Activated naive CD8-positive, alpha-beta T cell treated with anti-CD3 and anti-CD28 coated beads, Interleukin-2, amount 10 ng/mL, durations not matched to agents 7 days and 5 days (primary cell): ENCODE measurements at regions not wholly inside any gene's neighbourhood (a gene's known extent, or its start where the extent isn't known, plus 50 kb on each side); places are given as distances from the start of the nearest gene placed in this dataset.

Experiments
- ATAC-seq: fragments of 150-1000 bp; cut with Tn5 transposase; one replicate; pipeline ENCODE4 v1.10.0; 2021; ENCODE audit warnings: low read depth, moderate library complexity
- POLR2A ChIA-PET: fragments of 350-600 bp; sonication (Branson Sonifier 250); formaldehyde crosslinking; loops from one replicate; lab custom pipeline; 2021; ENCODE audit warnings: antibody characterized with exemption; lab: Charles Lee
- DNase-seq: peaks from one replicate; pipeline ENCODE4 v3.0.0; 2021
- H3K27ac Mint-ChIP-seq: one replicate; pipeline ENCODE4 v1.8.0; 2022; ENCODE audit warnings: mild to moderate bottlenecking, mixed read lengths
- H3K27me3 Mint-ChIP-seq: one replicate; pipeline ENCODE4 v1.8.0; 2022; ENCODE audit warnings: mild to moderate bottlenecking, moderate library complexity, mixed read lengths
- H3K36me3 Mint-ChIP-seq: one replicate; pipeline ENCODE4 v1.8.0; 2021; ENCODE audit warnings: mild to moderate bottlenecking, mixed read lengths
- H3K4me1 Mint-ChIP-seq: one replicate; pipeline ENCODE4 v1.8.0; 2021; ENCODE audit warnings: mixed read lengths
- H3K4me3 Mint-ChIP-seq: one replicate; pipeline ENCODE4 v1.8.0; 2022; ENCODE audit warnings: mild to moderate bottlenecking, moderate library complexity, mixed read lengths
- H3K9me3 Mint-ChIP-seq: one replicate; pipeline ENCODE4 v1.8.0; 2021; ENCODE audit warnings: mixed read lengths

DNA sequence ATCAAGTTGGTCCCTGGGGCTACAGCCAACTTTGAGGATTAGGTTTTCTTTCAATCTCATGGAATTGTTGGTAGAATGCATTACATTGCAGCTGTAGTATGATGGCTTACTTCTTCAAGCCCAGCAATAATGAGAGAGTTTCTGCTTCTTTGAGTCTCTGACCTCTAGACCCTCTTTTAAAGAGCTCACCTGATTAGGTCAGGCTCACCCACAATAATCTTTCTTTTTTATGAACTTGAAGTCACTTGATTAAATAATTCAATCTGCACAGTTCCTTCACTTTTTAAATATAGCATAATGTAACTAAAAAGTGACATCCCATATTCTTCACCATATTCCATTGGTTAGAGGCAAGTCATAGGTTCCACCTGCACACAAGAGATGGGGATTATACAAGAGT lies 547.5 kb upstream of the CT83 start:
- no peaks in the 10 kb centered on the region for H3K4me1 Mint-ChIP-seq
- H3K4me3 Mint-ChIP-seq = no peak overlapping the region
- no peak overlapping the region for H3K27ac Mint-ChIP-seq
- H3K9me3 Mint-ChIP-seq = no peaks in the 10 kb centered on the region
- H3K36me3 Mint-ChIP-seq = no peaks in the 10 kb centered on the region
- POLR2A ChIA-PET = no interaction called here
- no peaks in the 10 kb centered on the region for H3K27me3 Mint-ChIP-seq
- DNase-seq = no peak
- ATAC-seq = no peak

DNA sequence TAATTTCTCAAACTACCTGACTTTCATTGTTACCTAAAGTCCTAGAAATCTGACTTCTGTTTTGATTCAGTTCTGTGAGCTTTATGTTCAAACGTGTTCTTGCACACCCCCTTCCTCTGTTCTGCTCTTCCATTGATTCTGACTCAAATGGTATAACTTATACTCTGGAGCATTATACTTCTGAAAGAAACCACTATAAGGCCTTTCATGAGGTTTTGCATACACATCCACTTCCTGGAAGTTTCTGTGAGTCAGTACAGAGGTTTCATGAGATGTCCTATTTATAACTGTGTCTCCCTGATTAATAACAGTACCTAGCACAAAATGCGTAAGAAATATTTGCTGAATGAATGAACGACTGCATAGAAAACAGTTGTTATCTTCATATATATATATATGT lies 540.2 kb upstream of the CT83 start:
- DNase-seq (no peak), ATAC-seq (no peak)
- no peaks in the 10 kb centered on the region for H3K27me3 Mint-ChIP-seq
- H3K9me3 Mint-ChIP-seq = peaks cover 2% of the 10 kb centered on the region
- no peak overlapping the region for H3K4me3 Mint-ChIP-seq
- POLR2A ChIA-PET = no interaction called here
- no peaks in the 10 kb centered on the region for H3K36me3 Mint-ChIP-seq
- H3K27ac Mint-ChIP-seq = no peak overlapping the region
- H3K4me1 Mint-ChIP-seq = peaks cover 2% of the 10 kb centered on the region

DNA sequence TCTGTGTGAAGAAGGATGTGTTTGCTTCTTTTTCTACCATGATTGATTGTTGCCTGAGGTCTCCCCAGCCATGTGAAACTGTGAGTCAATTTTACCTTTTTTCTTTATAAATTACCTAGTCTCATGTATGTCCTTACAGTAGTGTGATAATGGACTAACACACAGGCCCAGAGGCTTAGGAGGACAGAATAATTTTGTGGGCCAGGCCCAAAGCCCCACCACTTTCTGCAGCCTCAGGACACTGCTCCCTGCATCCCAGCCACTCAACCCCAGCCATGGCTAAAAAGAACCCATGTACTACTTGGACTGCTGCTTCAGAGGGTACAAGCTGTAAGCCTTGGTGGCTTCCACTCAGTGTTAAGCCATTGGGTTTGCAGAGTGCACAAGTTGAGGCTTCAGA lies 512.7 kb upstream of the CT83 start:
- DNase-seq (no peak), ATAC-seq (no peak)
- POLR2A ChIA-PET = no interaction called here
- no peaks in the 10 kb centered on the region for H3K27me3 Mint-ChIP-seq
- H3K36me3 Mint-ChIP-seq = no peaks in the 10 kb centered on the region
- H3K4me1 Mint-ChIP-seq = no peaks in the 10 kb centered on the region
- H3K9me3 Mint-ChIP-seq = no peaks in the 10 kb centered on the region
- H3K27ac Mint-ChIP-seq = no peak overlapping the region
- no peak overlapping the region for H3K4me3 Mint-ChIP-seq

DNA sequence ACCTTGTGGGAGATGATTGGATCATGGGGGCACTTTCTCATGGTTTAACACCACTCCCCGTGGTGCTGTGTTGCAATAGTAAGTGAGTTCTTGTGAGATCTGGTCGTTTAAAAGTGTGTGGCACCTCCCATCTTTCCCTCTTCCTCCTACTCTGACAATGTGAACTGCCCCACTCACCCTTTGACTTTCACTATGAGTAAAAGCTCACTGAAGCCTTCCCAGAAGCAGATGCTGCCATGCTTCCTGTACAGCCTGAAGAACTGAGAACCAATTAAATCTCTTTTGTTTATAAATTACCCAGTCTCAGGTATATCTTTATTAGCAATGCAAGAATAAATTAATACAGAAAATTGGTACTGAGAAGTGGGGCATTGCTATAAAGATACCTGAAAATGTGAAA lies 509.6 kb upstream of the CT83 start:
- H3K27ac Mint-ChIP-seq = no peak overlapping the region
- H3K9me3 Mint-ChIP-seq = no peaks in the 10 kb centered on the region
- no peaks in the 10 kb centered on the region for H3K36me3 Mint-ChIP-seq
- no peak overlapping the region for H3K4me3 Mint-ChIP-seq
- ATAC-seq (no peak), DNase-seq (no peak)
- no peaks in the 10 kb centered on the region for H3K4me1 Mint-ChIP-seq
- no peaks in the 10 kb centered on the region for H3K27me3 Mint-ChIP-seq
- POLR2A ChIA-PET = no interaction called here

DNA sequence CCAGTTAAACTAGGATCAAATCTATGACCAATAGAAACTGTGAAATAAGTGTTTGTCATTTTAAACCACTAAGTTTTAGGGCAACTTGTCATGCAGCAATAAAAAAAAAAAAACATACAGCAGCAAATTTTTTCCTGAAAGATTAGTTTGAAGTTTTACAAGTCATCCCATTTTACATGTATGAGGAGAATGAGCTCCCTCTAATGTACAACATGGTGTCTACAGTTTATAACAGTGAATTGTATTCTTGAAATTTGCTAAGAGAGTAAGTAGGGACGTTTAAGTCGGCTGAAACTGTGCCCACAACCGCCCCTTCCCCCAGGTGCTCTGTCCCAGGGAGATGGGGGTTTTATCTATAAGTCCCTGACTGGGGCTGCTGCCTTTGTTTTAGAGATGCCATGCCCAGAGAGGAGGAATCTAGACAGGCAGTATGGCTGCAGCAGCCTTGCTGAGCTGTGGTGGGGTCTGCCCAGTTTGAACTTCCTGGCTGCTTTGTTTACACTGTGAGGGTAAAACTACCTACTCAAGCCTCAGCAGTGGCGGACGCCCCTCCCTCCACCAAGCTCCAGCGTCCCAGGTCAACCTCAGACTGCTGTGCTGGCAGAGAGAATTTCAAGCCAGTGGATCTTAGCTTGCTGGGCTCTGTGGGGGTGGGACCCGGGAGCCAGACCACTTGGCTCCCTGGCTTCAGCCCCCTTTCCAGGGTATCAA lies 499.3 kb upstream of the CT83 start:
- H3K4me3 Mint-ChIP-seq = no peak overlapping the region
- peaks cover 2% of the 10 kb centered on the region for H3K9me3 Mint-ChIP-seq
- H3K4me1 Mint-ChIP-seq = no peaks in the 10 kb centered on the region
- no peak overlapping the region for H3K27ac Mint-ChIP-seq
- H3K27me3 Mint-ChIP-seq = no peaks in the 10 kb centered on the region
- ATAC-seq (no peak), DNase-seq (no peak)
- H3K36me3 Mint-ChIP-seq = no peaks in the 10 kb centered on the region
- POLR2A ChIA-PET = interaction anchor here (0.7 kb wide), 1 partner anchor 116 kb away, joined by 3 read pairs; no protein-coding TSS in a partner anchor

DNA sequence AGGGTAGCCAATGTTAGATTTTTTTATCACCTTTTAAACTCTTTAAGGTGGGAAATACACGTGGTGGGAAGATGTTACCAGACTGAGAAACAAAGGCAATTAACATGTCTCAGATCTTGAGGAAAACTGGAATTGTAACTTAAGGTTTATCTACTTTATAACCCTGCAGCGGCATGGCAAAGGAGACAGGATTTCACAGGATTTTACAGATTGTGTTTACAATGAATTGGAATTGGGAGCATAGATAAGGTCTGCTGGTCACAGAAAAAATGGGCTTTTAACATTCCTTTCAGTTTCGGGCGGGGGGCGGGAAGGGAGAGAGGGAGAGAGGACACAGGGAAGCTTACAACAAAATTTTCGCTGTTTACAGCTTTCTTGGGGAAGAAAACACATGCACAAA lies 467.5 kb upstream of the CT83 start:
- no peaks in the 10 kb centered on the region for H3K27me3 Mint-ChIP-seq

DNA sequence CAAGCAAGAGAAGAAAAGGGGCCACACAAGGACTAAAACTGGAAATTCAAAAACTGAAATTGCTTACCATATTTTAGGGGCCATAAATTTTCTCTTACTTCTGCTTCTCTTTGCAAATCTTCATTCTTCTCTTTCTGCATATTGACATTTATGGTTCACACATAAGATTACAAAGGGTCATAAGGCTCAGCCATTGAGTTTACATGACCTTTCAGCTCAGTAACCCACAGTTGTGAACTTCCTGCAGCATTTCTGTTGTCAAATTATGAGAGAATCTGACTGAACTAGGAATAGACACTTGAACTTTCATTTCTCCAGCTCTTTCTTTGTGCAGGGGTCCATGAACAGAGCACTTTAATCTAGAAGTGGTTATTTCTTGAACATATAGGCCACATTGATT lies 434.8 kb upstream of the CT83 start:
- POLR2A ChIA-PET = no interaction called here
- no peaks in the 10 kb centered on the region for H3K36me3 Mint-ChIP-seq
- no peak overlapping the region for H3K27ac Mint-ChIP-seq
- H3K4me1 Mint-ChIP-seq = no peaks in the 10 kb centered on the region
- ATAC-seq = no peak
- no peaks in the 10 kb centered on the region for H3K27me3 Mint-ChIP-seq
- peaks cover 1% of the 10 kb centered on the region for H3K9me3 Mint-ChIP-seq
- no peak overlapping the region for H3K4me3 Mint-ChIP-seq
- DNase-seq = no peak

More for the DNA sequence above, 467.5 kb upstream of the CT83 start:
- H3K27ac Mint-ChIP-seq = no peak overlapping the region
- no peaks in the 10 kb centered on the region for H3K36me3 Mint-ChIP-seq
- no peaks in the 10 kb centered on the region for H3K9me3 Mint-ChIP-seq
- POLR2A ChIA-PET = no interaction called here
- H3K4me1 Mint-ChIP-seq = no peaks in the 10 kb centered on the region
- no peak for DNase-seq
- H3K4me3 Mint-ChIP-seq = no peak overlapping the region
- no peak for ATAC-seq

DNA sequence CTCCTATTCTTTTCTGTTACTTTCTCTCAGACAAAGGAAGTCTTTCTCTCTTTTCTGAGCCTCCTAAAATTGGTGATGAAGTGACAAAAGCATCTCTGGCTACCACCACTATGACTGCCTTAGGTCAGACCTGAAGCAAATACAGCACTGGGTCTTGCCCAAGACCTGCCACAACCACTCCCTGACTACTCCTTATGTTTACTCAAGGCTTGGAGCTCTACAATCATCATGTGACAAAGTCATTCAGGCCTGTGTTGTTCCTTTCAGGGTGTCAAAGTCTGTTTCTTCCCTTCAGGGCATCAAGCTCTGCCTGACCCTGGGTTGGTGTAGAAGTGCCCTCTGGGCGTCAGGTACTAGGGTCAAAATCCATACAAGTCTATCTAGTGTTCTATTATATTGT lies 419.2 kb upstream of the CT83 start:
- POLR2A ChIA-PET = no interaction called here
- no peaks in the 10 kb centered on the region for H3K27me3 Mint-ChIP-seq
- no peaks in the 10 kb centered on the region for H3K4me1 Mint-ChIP-seq
- DNase-seq = no peak
- H3K27ac Mint-ChIP-seq = no peak overlapping the region
- no peak overlapping the region for H3K4me3 Mint-ChIP-seq
- H3K36me3 Mint-ChIP-seq = no peaks in the 10 kb centered on the region
- ATAC-seq = no peak
- H3K9me3 Mint-ChIP-seq = no peaks in the 10 kb centered on the region

DNA sequence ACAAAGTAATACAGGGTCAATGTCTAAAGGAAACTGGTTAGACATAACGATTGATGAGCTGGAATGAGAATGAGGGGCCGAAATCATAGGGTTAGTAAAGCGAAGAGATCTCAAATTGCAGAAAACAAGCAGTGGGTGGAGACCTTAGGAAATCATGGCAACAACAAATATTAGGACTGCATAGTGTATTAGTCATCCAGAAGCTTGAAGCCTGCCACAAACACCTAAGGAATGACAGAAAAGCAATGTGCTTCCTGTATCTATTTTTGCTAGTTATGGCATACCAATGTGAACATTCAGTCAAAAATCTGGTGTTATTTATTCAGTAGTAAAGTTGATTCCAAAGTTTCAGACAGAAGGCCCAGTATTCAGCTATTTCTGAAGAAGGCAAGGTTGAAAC lies 410.9 kb upstream of the CT83 start:
- H3K4me3 Mint-ChIP-seq = no peak overlapping the region
- no peak overlapping the region for H3K27ac Mint-ChIP-seq
- H3K36me3 Mint-ChIP-seq = no peaks in the 10 kb centered on the region
- no peaks in the 10 kb centered on the region for H3K4me1 Mint-ChIP-seq
- DNase-seq (no peak), ATAC-seq (no peak)
- no peaks in the 10 kb centered on the region for H3K9me3 Mint-ChIP-seq
- POLR2A ChIA-PET = no interaction called here
- H3K27me3 Mint-ChIP-seq = no peaks in the 10 kb centered on the region

DNA sequence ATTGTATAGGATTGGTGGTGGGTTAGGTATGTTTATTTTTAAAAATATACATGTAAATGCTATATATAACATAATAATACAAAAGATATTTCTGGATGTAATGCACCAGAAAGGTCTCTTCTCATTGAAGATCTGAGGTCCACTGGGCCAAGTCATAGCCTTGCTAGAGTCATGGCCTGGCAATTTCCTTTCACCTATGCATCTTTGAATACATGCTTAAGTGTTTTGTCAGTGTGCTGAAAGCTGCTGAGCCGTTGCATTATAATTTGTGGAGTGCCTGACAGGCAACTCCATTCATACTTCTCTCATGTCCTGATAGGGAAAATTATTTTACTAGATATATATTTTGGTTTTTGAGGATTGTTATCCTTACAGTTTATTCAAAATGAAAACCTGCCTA lies 410.2 kb upstream of the CT83 start:
- H3K4me3 Mint-ChIP-seq = no peak overlapping the region
- POLR2A ChIA-PET = no interaction called here
- H3K36me3 Mint-ChIP-seq = no peaks in the 10 kb centered on the region

DNA sequence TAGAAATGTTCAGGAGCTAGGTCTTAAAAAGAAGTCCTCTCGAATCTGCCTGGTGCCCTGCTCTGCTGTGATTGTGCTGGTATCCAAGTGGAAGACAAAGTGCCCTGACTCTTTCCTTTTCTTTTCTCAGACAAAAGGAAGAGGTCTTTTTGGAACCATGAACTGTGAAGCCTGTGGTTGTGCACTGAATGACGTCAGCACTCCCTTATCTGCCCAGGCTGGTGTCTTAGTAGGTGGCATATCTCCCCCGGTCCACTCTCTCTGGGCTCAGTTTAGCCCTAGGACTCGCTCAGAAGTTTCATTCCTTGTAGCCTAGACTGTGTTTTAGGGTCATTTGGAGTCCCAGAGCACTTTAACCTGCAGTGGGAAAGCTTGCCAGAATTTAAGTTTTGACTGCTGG lies 400.3 kb upstream of the CT83 start:
- no peak overlapping the region for H3K4me3 Mint-ChIP-seq
- no peaks in the 10 kb centered on the region for H3K36me3 Mint-ChIP-seq

More for the DNA sequence above, 410.2 kb upstream of the CT83 start:
- Mint-ChIP-seq H3K27ac (no peak overlapping the region), H3K4me1 (no peaks in the 10 kb centered on the region), H3K27me3 (no peaks in the 10 kb centered on the region), H3K9me3 (no peaks in the 10 kb centered on the region)
- DNase-seq (no peak), ATAC-seq (no peak)

DNA sequence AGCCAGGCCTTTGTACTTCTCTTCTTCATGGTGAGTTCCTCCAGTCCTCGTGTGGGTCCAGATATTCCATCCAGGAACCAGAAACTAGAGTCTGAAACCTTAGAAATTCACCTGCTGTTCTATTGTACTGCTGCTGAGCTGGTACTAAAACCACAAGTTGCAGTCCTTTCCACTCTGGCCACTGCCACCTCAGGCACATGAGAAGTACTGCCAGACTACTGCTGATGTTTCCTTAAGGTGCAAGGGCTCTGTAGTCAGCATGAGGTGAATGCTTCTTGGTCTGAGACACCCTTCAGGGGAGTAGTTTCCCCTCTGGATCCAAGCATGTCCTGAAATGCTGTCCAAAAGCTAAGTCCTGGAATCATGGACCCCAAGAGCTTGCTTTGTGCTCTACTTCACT lies 399.6 kb upstream of the CT83 start:
- no peaks in the 10 kb centered on the region for H3K9me3 Mint-ChIP-seq
- POLR2A ChIA-PET = no interaction called here
- H3K27me3 Mint-ChIP-seq = no peaks in the 10 kb centered on the region
- H3K4me1 Mint-ChIP-seq = no peaks in the 10 kb centered on the region
- H3K27ac Mint-ChIP-seq = no peak overlapping the region
- ATAC-seq (no peak), DNase-seq (no peak)
- H3K36me3 Mint-ChIP-seq = no peaks in the 10 kb centered on the region
- no peak overlapping the region for H3K4me3 Mint-ChIP-seq

More for the DNA sequence above, 400.3 kb upstream of the CT83 start:
- H3K27ac Mint-ChIP-seq = no peak overlapping the region
- no peaks in the 10 kb centered on the region for H3K27me3 Mint-ChIP-seq
- POLR2A ChIA-PET = no interaction called here
- ATAC-seq = no peak
- no peak for DNase-seq
- H3K4me1 Mint-ChIP-seq = no peaks in the 10 kb centered on the region
- H3K9me3 Mint-ChIP-seq = no peaks in the 10 kb centered on the region

DNA sequence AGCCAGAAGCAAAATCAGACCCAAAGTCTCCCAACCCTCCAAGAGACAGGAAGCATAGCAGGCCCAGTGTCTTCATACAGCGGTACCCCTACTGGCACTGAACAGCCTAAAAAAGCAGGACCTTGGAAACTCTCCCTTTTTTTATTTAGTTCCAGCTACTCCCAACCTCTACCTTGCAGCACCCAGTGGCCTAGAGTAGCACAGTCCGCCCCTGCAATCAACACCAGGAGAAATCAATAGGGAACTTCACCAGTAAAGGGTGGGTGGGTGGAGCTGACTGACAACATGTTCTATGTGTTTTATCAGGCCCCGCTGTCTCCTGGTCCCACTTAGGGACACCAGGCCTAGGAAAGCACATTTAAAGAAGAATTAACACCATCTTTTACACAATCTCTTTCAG lies 378.5 kb upstream of the CT83 start:
- no peak overlapping the region for H3K4me3 Mint-ChIP-seq

DNA sequence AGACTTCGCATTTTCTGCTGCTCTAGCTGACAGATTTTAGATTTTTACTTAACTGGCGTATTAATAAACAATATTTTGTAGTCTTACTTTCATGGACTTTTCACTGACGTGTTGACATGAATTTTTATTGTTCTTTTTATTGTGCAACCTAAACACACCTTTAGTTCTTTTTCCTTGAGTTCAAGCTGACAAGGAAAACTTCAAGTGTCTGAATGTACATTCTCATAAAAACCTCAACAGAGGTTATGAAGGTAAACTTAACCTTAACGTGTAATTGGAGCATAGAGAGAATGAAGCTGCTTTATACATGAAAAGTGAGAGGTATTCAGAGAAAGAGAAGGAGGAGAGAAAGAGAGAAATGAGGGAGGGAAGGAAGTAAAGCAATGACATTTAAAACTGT lies 364.3 kb upstream of the CT83 start:
- no peak overlapping the region for H3K4me3 Mint-ChIP-seq
- no peak for DNase-seq
- no peak overlapping the region for H3K27ac Mint-ChIP-seq
- no peaks in the 10 kb centered on the region for H3K27me3 Mint-ChIP-seq
- no peak for ATAC-seq
- H3K36me3 Mint-ChIP-seq = no peaks in the 10 kb centered on the region
- H3K9me3 Mint-ChIP-seq = no peaks in the 10 kb centered on the region
- POLR2A ChIA-PET = no interaction called here
- H3K4me1 Mint-ChIP-seq = no peaks in the 10 kb centered on the region

More for the DNA sequence above, 378.5 kb upstream of the CT83 start:
- no peak for ATAC-seq
- no peaks in the 10 kb centered on the region for H3K4me1 Mint-ChIP-seq
- H3K27ac Mint-ChIP-seq = no peak overlapping the region
- no peaks in the 10 kb centered on the region for H3K27me3 Mint-ChIP-seq
- H3K9me3 Mint-ChIP-seq = no peaks in the 10 kb centered on the region
- no peak for DNase-seq
- H3K36me3 Mint-ChIP-seq = no peaks in the 10 kb centered on the region
- POLR2A ChIA-PET = no interaction called here

DNA sequence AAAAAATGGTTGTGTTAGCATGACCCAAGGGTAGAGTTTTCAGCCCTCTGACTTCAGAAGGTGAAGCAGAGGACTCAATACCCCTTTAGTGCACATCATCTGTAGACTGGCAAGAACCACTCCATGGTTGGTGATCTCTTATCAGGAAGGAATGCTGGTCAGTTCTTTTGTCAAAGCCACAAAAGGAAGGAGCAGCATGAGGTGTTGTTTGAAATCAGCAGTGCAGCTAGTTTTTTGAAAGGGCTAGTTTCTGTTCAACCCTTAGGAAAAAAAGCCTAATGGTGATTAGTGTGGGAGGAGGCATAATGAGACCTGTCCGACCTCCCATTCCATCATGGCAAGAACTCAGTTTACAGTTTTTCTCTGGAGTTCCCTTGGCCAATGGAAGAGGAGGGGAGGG lies 362.0 kb upstream of the CT83 start:
- H3K36me3 Mint-ChIP-seq = no peaks in the 10 kb centered on the region
- H3K27me3 Mint-ChIP-seq = no peaks in the 10 kb centered on the region
- no peak for DNase-seq
- no peaks in the 10 kb centered on the region for H3K9me3 Mint-ChIP-seq
- H3K4me1 Mint-ChIP-seq = no peaks in the 10 kb centered on the region
- H3K4me3 Mint-ChIP-seq = no peak overlapping the region
- POLR2A ChIA-PET = no interaction called here
- ATAC-seq = no peak
- no peak overlapping the region for H3K27ac Mint-ChIP-seq
